K562 (cell line): ENCODE measurements at regions not wholly inside any gene's neighbourhood (a gene's known extent, or its start where the extent isn't known, plus 50 kb on each side); places are given as distances from the start of the nearest gene placed in this dataset.
"Not testable (repeated sequence)": the region's sequence is repeated elsewhere in the genome, so short reads cannot be mapped to it uniquely, and the experiment has no call there.

Source experiments
- ATAC-seq: fragments of 200-7000 bp; cut with Tn5 transposase; 3 replicates; pipeline ENCODE4 v1.9.1; 2020; ENCODE audit warnings: moderate library complexity
- BruUV-seq: library from RNA; stranded (reverse); fragments of 400-500 nt; replicated peaks from 2 replicates; lab custom pipeline; 2021; lab: Mats Ljungman, UMichigan
- CTCF ChIA-PET: fragments of 300-600 bp; formaldehyde crosslinking; extraction: SDS; loops from one replicate; lab custom pipeline; 2021; ENCODE audit warnings: low intra/inter-chr PET ratio; lab: Yijun Ruan, JAX
- POLR2A ChIA-PET: fragments of 300-600, 350-650 bp; sonication (Branson Sonifier 250); formaldehyde crosslinking; extraction: SDS; loops from one replicate; lab custom pipeline; 2021; ENCODE audit warnings: antibody characterized with exemption, inconsistent platforms; lab: Yijun Ruan, JAX
- DNase-seq, 4 experiments: peaks; one replicate each; pipeline versions ENCODE4 v3.0.0 to v3.0.0-alpha.2; 2011 to 2018; ENCODE audit warnings: low spot score in 3 of 4, mixed read lengths in 3 of 4; ENCODE audit errors: extremely low read depth in 1 of 4
- FAIRE-seq: peaks from 2 replicates; lab custom pipeline; 2011; peaks lifted over from hg19 to GRCh38; lab: Jason Lieb, UNC
- H2AFZ ChIP-seq: 2 replicates; pipeline ENCODE4 v1.6.0; 2011; ENCODE audit warnings: low read depth, low read length, control low read depth, inconsistent platforms
- H3K27ac ChIP-seq: fragments of 200-600 bp; 3 replicates; pipeline ENCODE4 v1.8.0; 2011; ENCODE audit warnings: low read depth, mild to moderate bottlenecking, control low read depth, inconsistent platforms, low read length, moderate library complexity, mixed read lengths; ENCODE audit errors: extremely low read depth
- H3K27me3 ChIP-seq, 2 experiments: fragments of 300-600 bp in 1 of 2; 2 replicates in 1 of 2; 3 replicates in 1 of 2; pipeline versions ENCODE4 v1.6.0 to v1.8.0; 2011; ENCODE audit warnings: inconsistent platforms in 2 of 2, low read length in 2 of 2, mild to moderate bottlenecking in 1 of 2, mixed read lengths in 1 of 2, moderate library complexity in 1 of 2; ENCODE audit not compliant: control insufficient read depth in 2 of 2, insufficient read depth in 2 of 2
- H3K36me3 ChIP-seq: fragments of 300-600 bp; 3 replicates; pipeline ENCODE4 v1.8.0; 2011; ENCODE audit warnings: mild to moderate bottlenecking, low read length, inconsistent platforms; ENCODE audit not compliant: control insufficient read depth, insufficient read depth
- H3K4me1 ChIP-seq, 2 experiments: fragments of 200-600 bp in 1 of 2; replicated peaks in 1 of 2; 2 replicates in 1 of 2; 3 replicates in 1 of 2; pipeline versions ENCODE4 v1.5.1 to v1.8.0; 2011; ENCODE audit warnings: inconsistent platforms in 2 of 2, low read length in 2 of 2, mild to moderate bottlenecking in 1 of 2, mixed read lengths in 1 of 2, moderate library complexity in 1 of 2; ENCODE audit not compliant: control insufficient read depth in 2 of 2, insufficient read depth in 2 of 2
- H3K4me2 ChIP-seq: 2 replicates; pipeline ENCODE4 v1.6.1; 2011; ENCODE audit warnings: low read length, control low read depth, inconsistent platforms, mixed read lengths; ENCODE audit not compliant: insufficient read depth
- H3K4me3 ChIP-seq: fragments of 200-600 bp; sonication (generic), shearing (Covaris generic); 2 replicates; pipeline ENCODE4 v1.5.1; 2016; ENCODE audit warnings: control low read depth, inconsistent platforms
- H3K79me2 ChIP-seq: fragments of 200-600 bp; 3 replicates; pipeline ENCODE4 v1.8.0; 2011; ENCODE audit warnings: low read length, inconsistent platforms; ENCODE audit not compliant: control insufficient read depth, insufficient read depth
- H3K9ac ChIP-seq, 2 experiments: 2 replicates each; pipeline versions ENCODE4 v1.6.0 to v1.6.1; 2011; ENCODE audit warnings: low read depth in 2 of 2, low read length in 2 of 2, control low read depth in 1 of 2, inconsistent platforms in 1 of 2, mild to moderate bottlenecking in 1 of 2, mixed read lengths in 1 of 2; ENCODE audit not compliant: insufficient read depth in 1 of 2
- H3K9me1 ChIP-seq: one replicate; pipeline ENCODE4 v1.6.0; 2011; ENCODE audit warnings: inconsistent platforms, mild to moderate bottlenecking, low read length, moderate library complexity; ENCODE audit not compliant: control insufficient read depth, insufficient read depth
- H3K9me3 ChIP-seq: replicated peaks from 2 replicates; pipeline ENCODE4 v1.5.1; 2011; ENCODE audit warnings: low read depth, low read length, inconsistent platforms; ENCODE audit not compliant: control insufficient read depth, insufficient read depth
- H4K20me1 ChIP-seq: replicated peaks from 2 replicates; pipeline ENCODE4 v1.6.1; 2011; ENCODE audit warnings: low read length, inconsistent platforms, mixed read lengths; ENCODE audit not compliant: control insufficient read depth, insufficient read depth
- DDX20 ChIP-seq: fragments of 450-650 bp; IDR thresholded peaks from 2 replicates; pipeline ENCODE4 v1.6.1; 2016; ENCODE audit warnings: missing genetic modification characterization, low read depth, mild to moderate bottlenecking, missing compliant biosample characterization, moderate library complexity
- DIDO1 ChIP-seq: fragments of 450-650 bp; IDR thresholded peaks from 2 replicates; pipeline ENCODE4 v1.6.1; 2016; ENCODE audit warnings: low read depth, missing biosample characterization, missing genetic modification characterization
- ELF2 ChIP-seq: fragments of 250-450 bp; sonication (Bioruptor Pico); IDR thresholded peaks from 2 replicates; pipeline ENCODE4 v1.5.0; 2021; ENCODE audit warnings: mild to moderate bottlenecking
- ESRRB ChIP-seq: fragments of 250-450 bp; sonication (Bioruptor Pico); IDR thresholded peaks from 2 replicates; pipeline ENCODE4 v1.5.0; 2020; ENCODE audit warnings: mild to moderate bottlenecking, moderate library complexity, borderline replicate concordance
- KDM2B ChIP-seq: fragments of 250-450 bp; sonication (Bioruptor Pico); IDR thresholded peaks from 2 replicates; pipeline ENCODE4 v1.8.0; 2021; ENCODE audit warnings: mild to moderate bottlenecking, moderate library complexity
- KHSRP ChIP-seq: fragments of 450-650 bp; IDR thresholded peaks from 2 replicates; pipeline ENCODE4 v1.6.1; 2017
- RAD51 ChIP-seq: fragments of 450-650 bp; IDR thresholded peaks from 2 replicates; pipeline ENCODE4 v1.7.1; 2016; ENCODE audit warnings: low read depth, mild to moderate bottlenecking, borderline replicate concordance
- RBM25 ChIP-seq: fragments of 200-400 bp; formaldehyde crosslinking; IDR thresholded peaks from 2 replicates; pipeline ENCODE4 v1.6.1; 2018; ENCODE audit warnings: low read length, low read depth, moderate library complexity; ENCODE audit not compliant: severe bottlenecking
- ZNF146 ChIP-seq: IDR thresholded peaks from one replicate; pipeline ENCODE4 v1.6.1; 2018; ENCODE audit warnings: missing compliant biosample characterization; ENCODE audit not compliant: unreplicated experiment
- WGBS: fragments of 100-300 bp; shearing (Covaris generic); methylation state at CpG from one replicate; pipeline ENCODE4 v1.1.6; 2016; ENCODE audit warnings: low coverage, mixed read lengths; ENCODE audit not compliant: insufficient coverage; ENCODE audit errors: missing lambda C conversion rate; 5-methylcytosine and 5-hydroxymethylcytosine counted together
- in situ Hi-C: fragments of 300-500 bp; cut with MboI; formaldehyde crosslinking; loops from 4 replicates; pipeline ENCODE4 v1.15.0; 2018; ENCODE audit warnings: inconsistent platforms, mixed read lengths
- intact Hi-C: fragments of 100-400 bp; cut with micrococcal nuclease; formaldehyde crosslinking; loops from 2 replicates; pipeline ENCODE4 v1.14.2; 2022
- TF ChIP-seq, protein P1 (sequence below): sonication (generic); formaldehyde crosslinking; IDR thresholded peaks from 2 replicates; pipeline ENCODE4 v1.8.0; 2022; ENCODE audit warnings: mild to moderate bottlenecking, missing genetic modification reagents
- TF ChIP-seq, protein P2 (sequence below): fragments of 450-650 bp; IDR thresholded peaks from 2 replicates; pipeline ENCODE4 v1.6.1; 2016; ENCODE audit warnings: missing biosample characterization, missing genetic modification characterization

DNA sequence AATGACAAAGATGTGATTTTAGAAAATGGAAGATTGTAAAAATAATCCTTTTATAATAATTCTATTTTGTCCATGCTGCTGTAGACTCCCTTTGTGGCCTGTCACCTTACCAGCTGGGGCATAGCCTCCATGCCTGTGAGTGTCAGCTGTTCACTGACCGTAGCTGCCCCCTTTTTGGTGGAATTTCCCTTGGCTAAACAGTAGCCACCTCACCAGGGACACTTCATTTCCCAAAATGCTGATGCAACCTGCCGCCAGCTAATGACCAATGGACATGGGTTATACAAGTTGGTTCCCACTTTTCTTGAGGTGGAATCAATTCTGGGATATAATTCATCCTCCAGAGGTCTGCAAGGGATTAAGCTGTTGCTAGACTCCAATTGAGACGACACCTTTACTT, 368.4 kb downstream of the PRDM5 start (continued):
- TF ChIP-seq KHSRP (no peak), ZNF146 (CRISPR knock-in tag) (no peak), RBM25 (no peak), KDM2B (CRISPR knock-in tag) (no peak)

DNA sequence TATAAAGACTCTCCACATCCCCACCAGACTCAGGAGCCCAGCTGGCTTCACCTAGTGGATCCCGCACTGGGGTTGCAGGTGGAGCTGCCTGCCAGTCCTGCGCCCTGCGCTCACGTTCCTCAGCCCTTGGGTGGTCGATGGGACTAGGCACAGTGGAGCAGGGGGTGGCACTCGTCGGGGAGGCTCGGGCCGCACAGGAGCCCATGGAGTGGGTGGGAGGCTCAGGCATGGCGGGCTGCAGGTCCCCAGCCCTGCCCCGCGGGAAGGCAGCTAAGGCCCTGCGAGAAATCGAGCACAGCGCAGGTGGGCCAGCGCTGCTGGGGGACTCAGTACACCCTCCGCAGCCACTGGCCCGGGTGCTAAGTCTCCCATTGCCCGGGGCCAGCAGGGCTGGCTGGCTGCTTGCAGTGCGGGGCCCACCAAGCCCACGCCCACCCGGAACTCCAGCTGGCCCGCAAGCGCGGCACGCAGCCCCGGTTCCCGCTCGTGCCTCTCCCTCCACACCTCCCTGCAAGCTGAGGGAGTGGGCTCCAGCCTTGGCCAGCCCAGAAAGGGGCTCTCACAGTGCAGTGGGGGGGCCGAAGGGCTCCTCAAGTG, 371.8 kb downstream of the PRDM5 start:
- BruUV-seq, H3K9me3 ChIP-seq, H3K27ac ChIP-seq, H3K9me1 ChIP-seq, CTCF ChIA-PET, H2AFZ ChIP-seq, in situ Hi-C loops, H3K4me1 ChIP-seq, H3K79me2 ChIP-seq, H3K4me2 ChIP-seq, H3K27me3 ChIP-seq, DNase-seq, ATAC-seq, H3K4me3 ChIP-seq, FAIRE-seq, H4K20me1 ChIP-seq, POLR2A ChIA-PET, intact Hi-C loops, H3K36me3 ChIP-seq, H3K9ac ChIP-seq: not testable (repeated sequence)
- 5% methylated on average over 16 of the region's 30 CpGs for WGBS

DNA sequence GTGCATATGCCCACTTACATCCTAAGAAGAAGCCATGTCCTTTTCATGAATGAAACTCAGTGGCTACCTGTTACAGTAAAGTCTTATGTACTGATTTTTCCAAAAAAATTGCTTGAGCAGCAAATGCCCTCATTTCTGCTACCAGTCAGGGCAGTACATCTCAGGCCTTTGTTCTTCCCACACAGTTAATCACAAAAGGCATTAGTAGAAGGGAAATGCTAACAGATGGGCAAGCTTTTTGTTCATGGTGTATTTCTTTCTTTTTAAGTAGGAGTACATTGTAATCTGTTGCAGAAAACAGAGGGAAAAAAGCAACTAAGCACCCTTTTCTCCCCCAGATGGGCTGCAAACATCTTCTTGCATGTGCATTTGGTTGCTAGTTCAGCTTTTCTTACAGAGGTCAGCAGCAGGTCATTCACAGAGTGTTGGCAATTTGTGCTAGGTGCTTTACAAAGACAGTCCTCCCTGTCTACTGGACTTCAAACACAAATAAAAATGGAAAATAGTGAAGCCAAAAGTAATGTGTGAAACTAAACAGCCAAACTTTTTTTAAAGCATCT, 373.4 kb downstream of the PRDM5 start:
- DNase-seq (no peak), FAIRE-seq (no peak), ATAC-seq (no peak)
- Histone ChIP-seq H3K9me1 (no peaks in the 10 kb centered on the region), H4K20me1 (no peaks in the 10 kb centered on the region), H3K79me2 (no peaks in the 10 kb centered on the region), H3K27ac (no peak overlapping the region), H2AFZ (no peak overlapping the region), H3K4me2 (no peak overlapping the region), H3K27me3 (no peaks in the 10 kb centered on the region), H3K9me3 (no peaks in the 10 kb centered on the region), H3K36me3 (no peaks in the 10 kb centered on the region), H3K9ac (no peak overlapping the region), H3K4me1 (no peaks in the 10 kb centered on the region), H3K4me3 (no peak overlapping the region)
- BruUV-seq, result no TSS peak
- in situ Hi-C loops, result no loop called here
- CTCF ChIA-PET, result no interaction called here
- POLR2A ChIA-PET, result no interaction called here
- intact Hi-C loops, result no loop called here
- no peak for TF ChIP-seq DDX20 (tag)
- TF ChIP-seq, protein P1, sequence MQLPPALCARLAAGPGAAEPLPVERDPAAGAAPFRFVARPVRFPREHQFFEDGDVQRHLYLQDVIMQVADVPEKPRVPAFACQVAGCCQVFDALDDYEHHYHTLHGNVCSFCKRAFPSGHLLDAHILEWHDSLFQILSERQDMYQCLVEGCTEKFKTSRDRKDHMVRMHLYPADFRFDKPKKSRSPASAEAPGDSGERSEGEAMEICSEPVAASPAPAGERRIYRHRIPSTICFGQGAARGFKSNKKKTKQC (CRISPR knock-in tag), result no peak
- no peak for TF ChIP-seq DIDO1 (tag)
- no peak for TF ChIP-seq ESRRB
- TF ChIP-seq, protein P2, sequence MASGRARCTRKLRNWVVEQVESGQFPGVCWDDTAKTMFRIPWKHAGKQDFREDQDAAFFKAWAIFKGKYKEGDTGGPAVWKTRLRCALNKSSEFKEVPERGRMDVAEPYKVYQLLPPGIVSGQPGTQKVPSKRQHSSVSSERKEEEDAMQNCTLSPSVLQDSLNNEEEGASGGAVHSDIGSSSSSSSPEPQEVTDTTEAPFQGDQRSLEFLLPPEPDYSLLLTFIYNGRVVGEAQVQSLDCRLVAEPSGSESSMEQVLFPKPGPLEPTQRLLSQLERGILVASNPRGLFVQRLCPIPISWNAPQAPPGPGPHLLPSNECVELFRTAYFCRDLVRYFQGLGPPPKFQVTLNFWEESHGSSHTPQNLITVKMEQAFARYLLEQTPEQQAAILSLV (tag), result no peak
- TF ChIP-seq ELF2, result no peak
- TF ChIP-seq RAD51, result no peak
